GM23338 (cell line): ENCODE measurements at regions not wholly inside any gene's neighbourhood (a gene's known extent, or its start where the extent isn't known, plus 50 kb on each side); places are given as distances from the start of the nearest gene placed in this dataset.

ENCODE experiments used
- ATAC-seq: fragments of 200-7000 bp; cut with Tn5 transposase; 3 replicates; pipeline ENCODE4 v1.9.1; 2020
- DNase-seq: peaks from one replicate; pipeline ENCODE4 v3.0.0-alpha.2; 2015; ENCODE audit warnings: low spot score
- H2AFZ ChIP-seq: fragments of 200-600 bp; sonication (generic); 2 replicates; pipeline ENCODE4 v1.8.0; 2016; ENCODE audit warnings: antibody characterized with exemption, mild to moderate bottlenecking, moderate library complexity
- H3F3A ChIP-seq: fragments of 200-600 bp; sonication (generic); replicated peaks from 2 replicates; pipeline ENCODE4 v1.8.0; 2017; ENCODE audit warnings: antibody characterized with exemption, mixed run types, low read depth
- H3K27ac ChIP-seq: fragments of 200-600 bp; sonication (generic); 2 replicates; pipeline ENCODE4 v1.6.1; 2016; ENCODE audit warnings: low read depth
- H3K27me3 ChIP-seq: fragments of 200-600 bp; sonication (generic); 2 replicates; pipeline ENCODE4 v1.8.0; 2016; ENCODE audit warnings: mild to moderate bottlenecking, mixed run types, moderate library complexity; ENCODE audit not compliant: insufficient read depth
- H3K36me3 ChIP-seq: fragments of 200-600 bp; sonication (generic); 2 replicates; pipeline ENCODE4 v1.8.0; 2016; ENCODE audit warnings: mild to moderate bottlenecking; ENCODE audit not compliant: insufficient read depth
- H3K4me1 ChIP-seq: fragments of 200-600 bp; sonication (generic); 2 replicates; pipeline ENCODE4 v1.8.0; 2016; ENCODE audit warnings: mild to moderate bottlenecking, moderate library complexity; ENCODE audit not compliant: insufficient read depth
- H3K4me2 ChIP-seq: fragments of 200-600 bp; sonication (generic); 2 replicates; pipeline ENCODE4 v1.7.1; 2017; ENCODE audit warnings: mixed run types
- H3K4me3 ChIP-seq: fragments of 200-600 bp; sonication (generic); 2 replicates; pipeline ENCODE4 v1.6.1; 2016; ENCODE audit warnings: mixed run types
- H3K79me2 ChIP-seq: fragments of 200-600 bp; sonication (generic); replicated peaks from 2 replicates; pipeline ENCODE4 v1.8.0; 2017; ENCODE audit warnings: mild to moderate bottlenecking; ENCODE audit not compliant: insufficient read depth
- H3K9me2 ChIP-seq: fragments of 200-600 bp; sonication (generic); 2 replicates; pipeline ENCODE4 v1.8.0; 2017; ENCODE audit not compliant: insufficient read depth
- H4K20me1 ChIP-seq: fragments of 200-600 bp; sonication (generic); replicated peaks from 2 replicates; pipeline ENCODE4 v1.8.0; 2017; ENCODE audit warnings: mild to moderate bottlenecking; ENCODE audit not compliant: insufficient read depth
- H3K27ac Mint-ChIP-seq: 2 replicates; pipeline ENCODE4 v1.8.0; 2020; ENCODE audit warnings: inconsistent platforms, mild to moderate bottlenecking, moderate library complexity, mixed read lengths
- H3K27me3 Mint-ChIP-seq: 3 replicates; pipeline ENCODE4 v1.8.0; 2022; ENCODE audit warnings: low read depth, mild to moderate bottlenecking, moderate library complexity, mixed read lengths, inconsistent platforms; ENCODE audit not compliant: insufficient read depth, poor library complexity
- H3K36me3 Mint-ChIP-seq: 3 replicates; pipeline ENCODE4 v1.8.0; 2021; ENCODE audit warnings: low read depth, mild to moderate bottlenecking, inconsistent platforms, moderate library complexity, mixed read lengths
- H3K4me1 Mint-ChIP-seq: 3 replicates; pipeline ENCODE4 v1.8.0; 2020; ENCODE audit warnings: mild to moderate bottlenecking, inconsistent platforms, mixed read lengths
- H3K4me3 Mint-ChIP-seq: 3 replicates; pipeline ENCODE4 v1.8.0; 2021; ENCODE audit warnings: moderate library complexity, mild to moderate bottlenecking, inconsistent platforms, mixed read lengths
- H3K9me3 Mint-ChIP-seq: 3 replicates; pipeline ENCODE4 v1.8.0; 2020; ENCODE audit warnings: moderate library complexity, mild to moderate bottlenecking, inconsistent platforms, mixed read lengths
- CREB1 ChIP-seq: fragments of 250-450 bp; sonication (Bioruptor Pico); IDR thresholded peaks from 2 replicates; pipeline ENCODE4 v1.5.0; 2020; ENCODE audit warnings: low read depth, mild to moderate bottlenecking, moderate library complexity
- EZH2 ChIP-seq: fragments of 200-600 bp; sonication (generic); IDR thresholded peaks from one replicate; pipeline ENCODE4 v1.8.0; 2017; ENCODE audit warnings: antibody characterized with exemption, mild to moderate bottlenecking, low read depth; ENCODE audit not compliant: unreplicated experiment
- NANOG ChIP-seq: IDR thresholded peaks from 2 replicates; pipeline ENCODE4 v1.6.1; 2016; ENCODE audit warnings: antibody characterized with exemption, borderline replicate concordance
- POLR2AphosphoS5 ChIP-seq: IDR thresholded peaks from 2 replicates; pipeline ENCODE4 v1.6.1; 2016; ENCODE audit warnings: antibody characterized with exemption, low read depth
- TF ChIP-seq, protein P1 (sequence below): fragments of 250-450 bp; sonication (Bioruptor Pico); IDR thresholded peaks from 2 replicates; pipeline ENCODE4 v1.5.0; 2020; ENCODE audit warnings: mild to moderate bottlenecking, moderate library complexity
- TF ChIP-seq, protein P2 (sequence below): IDR thresholded peaks from 2 replicates; pipeline ENCODE4 v1.6.1; 2016; ENCODE audit warnings: antibody characterized with exemption
- TF ChIP-seq, protein P3 (sequence below), 2 experiments: fragments of 200-600 bp in 1 of 2; sonication (generic) in 1 of 2; conservative IDR thresholded peaks; 2 replicates each; pipeline versions ENCODE4 v1.5.1 to v1.6.1; 2016 to 2017; ENCODE audit warnings: antibody characterized with exemption in 2 of 2, low read depth in 2 of 2, mild to moderate bottlenecking in 2 of 2, moderate library complexity in 1 of 2

DNA sequence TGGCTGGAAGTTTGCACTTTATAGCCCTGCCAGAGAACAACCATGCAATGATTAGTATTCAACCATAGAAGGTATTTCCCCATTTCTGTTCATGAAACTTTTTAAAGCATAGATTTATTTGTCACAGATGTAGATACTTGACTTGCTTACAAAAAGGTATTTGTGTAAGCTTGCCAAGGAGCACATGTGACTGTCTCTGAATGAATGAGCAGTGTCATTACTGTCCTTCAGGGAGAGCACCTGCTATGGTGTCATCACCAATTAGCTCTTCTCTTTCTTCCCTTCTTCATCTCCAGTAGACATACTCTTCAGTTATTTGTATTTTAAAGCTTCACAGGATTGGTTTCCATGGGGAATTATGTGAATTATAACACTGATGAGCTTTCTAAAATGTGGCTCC is 1064.7 kb upstream of the GRIA3 start (continued):
- TF ChIP-seq, protein P1, sequence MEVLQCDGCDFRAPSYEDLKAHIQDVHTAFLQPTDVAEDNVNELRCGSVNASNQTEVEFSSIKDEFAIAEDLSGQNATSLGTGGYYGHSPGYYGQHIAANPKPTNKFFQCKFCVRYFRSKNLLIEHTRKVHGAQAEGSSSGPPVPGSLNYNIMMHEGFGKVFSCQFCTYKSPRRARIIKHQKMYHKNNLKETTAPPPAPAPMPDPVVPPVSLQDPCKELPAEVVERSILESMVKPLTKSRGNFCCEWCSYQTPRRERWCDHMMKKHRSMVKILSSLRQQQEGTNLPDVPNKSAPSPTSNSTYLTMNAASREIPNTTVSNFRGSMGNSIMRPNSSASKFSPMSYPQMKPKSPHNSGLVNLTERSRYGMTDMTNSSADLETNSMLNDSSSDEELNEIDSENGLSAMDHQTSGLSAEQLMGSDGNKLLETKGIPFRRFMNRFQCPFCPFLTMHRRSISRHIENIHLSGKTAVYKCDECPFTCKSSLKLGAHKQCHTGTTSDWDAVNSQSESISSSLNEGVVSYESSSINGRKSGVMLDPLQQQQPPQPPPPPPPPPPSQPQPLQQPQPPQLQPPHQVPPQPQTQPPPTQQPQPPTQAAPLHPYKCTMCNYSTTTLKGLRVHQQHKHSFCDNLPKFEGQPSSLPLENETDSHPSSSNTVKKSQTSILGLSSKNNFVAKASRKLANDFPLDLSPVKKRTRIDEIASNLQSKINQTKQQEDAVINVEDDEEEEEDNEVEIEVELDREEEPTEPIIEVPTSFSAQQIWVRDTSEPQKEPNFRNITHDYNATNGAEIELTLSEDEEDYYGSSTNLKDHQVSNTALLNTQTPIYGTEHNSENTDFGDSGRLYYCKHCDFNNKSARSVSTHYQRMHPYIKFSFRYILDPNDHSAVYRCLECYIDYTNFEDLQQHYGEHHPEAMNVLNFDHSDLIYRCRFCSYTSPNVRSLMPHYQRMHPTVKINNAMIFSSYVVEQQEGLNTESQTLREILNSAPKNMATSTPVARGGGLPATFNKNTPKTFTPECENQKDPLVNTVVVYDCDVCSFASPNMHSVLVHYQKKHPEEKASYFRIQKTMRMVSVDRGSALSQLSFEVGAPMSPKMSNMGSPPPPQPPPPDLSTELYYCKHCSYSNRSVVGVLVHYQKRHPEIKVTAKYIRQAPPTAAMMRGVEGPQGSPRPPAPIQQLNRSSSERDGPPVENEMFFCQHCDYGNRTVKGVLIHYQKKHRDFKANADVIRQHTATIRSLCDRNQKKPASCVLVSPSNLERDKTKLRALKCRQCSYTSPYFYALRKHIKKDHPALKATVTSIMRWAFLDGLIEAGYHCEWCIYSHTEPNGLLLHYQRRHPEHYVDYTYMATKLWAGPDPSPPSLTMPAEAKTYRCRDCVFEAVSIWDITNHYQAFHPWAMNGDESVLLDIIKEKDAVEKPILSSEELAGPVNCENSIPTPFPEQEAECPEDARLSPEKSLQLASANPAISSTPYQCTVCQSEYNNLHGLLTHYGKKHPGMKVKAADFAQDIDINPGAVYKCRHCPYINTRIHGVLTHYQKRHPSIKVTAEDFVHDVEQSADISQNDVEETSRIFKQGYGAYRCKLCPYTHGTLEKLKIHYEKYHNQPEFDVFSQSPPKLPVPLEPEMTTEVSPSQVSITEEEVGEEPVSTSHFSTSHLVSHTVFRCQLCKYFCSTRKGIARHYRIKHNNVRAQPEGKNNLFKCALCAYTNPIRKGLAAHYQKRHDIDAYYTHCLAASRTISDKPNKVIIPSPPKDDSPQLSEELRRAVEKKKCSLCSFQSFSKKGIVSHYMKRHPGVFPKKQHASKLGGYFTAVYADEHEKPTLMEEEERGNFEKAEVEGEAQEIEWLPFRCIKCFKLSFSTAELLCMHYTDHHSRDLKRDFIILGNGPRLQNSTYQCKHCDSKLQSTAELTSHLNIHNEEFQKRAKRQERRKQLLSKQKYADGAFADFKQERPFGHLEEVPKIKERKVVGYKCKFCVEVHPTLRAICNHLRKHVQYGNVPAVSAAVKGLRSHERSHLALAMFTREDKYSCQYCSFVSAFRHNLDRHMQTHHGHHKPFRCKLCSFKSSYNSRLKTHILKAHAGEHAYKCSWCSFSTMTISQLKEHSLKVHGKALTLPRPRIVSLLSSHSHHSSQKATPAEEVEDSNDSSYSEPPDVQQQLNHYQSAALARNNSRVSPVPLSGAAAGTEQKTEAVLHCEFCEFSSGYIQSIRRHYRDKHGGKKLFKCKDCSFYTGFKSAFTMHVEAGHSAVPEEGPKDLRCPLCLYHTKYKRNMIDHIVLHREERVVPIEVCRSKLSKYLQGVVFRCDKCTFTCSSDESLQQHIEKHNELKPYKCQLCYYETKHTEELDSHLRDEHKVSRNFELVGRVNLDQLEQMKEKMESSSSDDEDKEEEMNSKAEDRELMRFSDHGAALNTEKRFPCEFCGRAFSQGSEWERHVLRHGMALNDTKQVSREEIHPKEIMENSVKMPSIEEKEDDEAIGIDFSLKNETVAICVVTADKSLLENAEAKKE = no peak

DNA sequence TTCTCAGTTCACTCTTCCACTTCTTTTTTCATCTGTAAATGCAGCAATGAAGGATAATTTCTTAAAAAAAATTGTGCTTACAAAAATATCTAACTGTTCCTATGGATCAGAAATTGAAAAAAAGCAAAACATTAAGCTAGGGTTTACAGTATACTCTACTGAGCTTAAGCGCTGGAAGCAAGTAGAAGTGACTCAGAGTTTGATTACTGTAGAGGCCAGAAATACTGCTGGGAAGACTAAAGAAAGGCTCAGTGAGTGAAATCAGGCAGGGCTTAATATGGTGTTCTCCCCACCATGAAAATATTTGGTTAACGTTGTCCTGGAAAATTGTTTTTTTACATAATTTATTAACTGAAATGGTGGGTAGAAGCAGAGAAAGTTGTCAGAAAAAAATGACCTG is 1061.8 kb upstream of the GRIA3 start:
- Mint-ChIP-seq H3K27me3 (no peaks in the 10 kb centered on the region), H3K36me3 (no peaks in the 10 kb centered on the region), H3K9me3 (no peaks in the 10 kb centered on the region), H3K27ac (no peak overlapping the region), H3K4me1 (no peaks in the 10 kb centered on the region), H3K4me3 (no peak overlapping the region)
- no peak for ATAC-seq
- Histone ChIP-seq H3K4me2 (no peak overlapping the region), H3K9me2 (no peaks in the 10 kb centered on the region), H2AFZ (no peak overlapping the region), H3K27me3 (no peaks in the 10 kb centered on the region), H4K20me1 (no peaks in the 10 kb centered on the region), H3K4me1 (no peaks in the 10 kb centered on the region), H3K79me2 (no peaks in the 10 kb centered on the region), H3K36me3 (no peaks in the 10 kb centered on the region), H3K4me3 (no peak overlapping the region), H3F3A (no peaks in the 10 kb centered on the region), H3K27ac (no peak overlapping the region)
- DNase-seq = no peak
- no peak for TF ChIP-seq NANOG
- TF ChIP-seq POLR2AphosphoS5 = no peak
- TF ChIP-seq, protein P2, sequence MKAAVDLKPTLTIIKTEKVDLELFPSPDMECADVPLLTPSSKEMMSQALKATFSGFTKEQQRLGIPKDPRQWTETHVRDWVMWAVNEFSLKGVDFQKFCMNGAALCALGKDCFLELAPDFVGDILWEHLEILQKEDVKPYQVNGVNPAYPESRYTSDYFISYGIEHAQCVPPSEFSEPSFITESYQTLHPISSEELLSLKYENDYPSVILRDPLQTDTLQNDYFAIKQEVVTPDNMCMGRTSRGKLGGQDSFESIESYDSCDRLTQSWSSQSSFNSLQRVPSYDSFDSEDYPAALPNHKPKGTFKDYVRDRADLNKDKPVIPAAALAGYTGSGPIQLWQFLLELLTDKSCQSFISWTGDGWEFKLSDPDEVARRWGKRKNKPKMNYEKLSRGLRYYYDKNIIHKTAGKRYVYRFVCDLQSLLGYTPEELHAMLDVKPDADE = no peak
- no peak for TF ChIP-seq EZH2
- no peak for TF ChIP-seq CREB1 (CRISPR knock-in tag)
- TF ChIP-seq, protein P3, sequence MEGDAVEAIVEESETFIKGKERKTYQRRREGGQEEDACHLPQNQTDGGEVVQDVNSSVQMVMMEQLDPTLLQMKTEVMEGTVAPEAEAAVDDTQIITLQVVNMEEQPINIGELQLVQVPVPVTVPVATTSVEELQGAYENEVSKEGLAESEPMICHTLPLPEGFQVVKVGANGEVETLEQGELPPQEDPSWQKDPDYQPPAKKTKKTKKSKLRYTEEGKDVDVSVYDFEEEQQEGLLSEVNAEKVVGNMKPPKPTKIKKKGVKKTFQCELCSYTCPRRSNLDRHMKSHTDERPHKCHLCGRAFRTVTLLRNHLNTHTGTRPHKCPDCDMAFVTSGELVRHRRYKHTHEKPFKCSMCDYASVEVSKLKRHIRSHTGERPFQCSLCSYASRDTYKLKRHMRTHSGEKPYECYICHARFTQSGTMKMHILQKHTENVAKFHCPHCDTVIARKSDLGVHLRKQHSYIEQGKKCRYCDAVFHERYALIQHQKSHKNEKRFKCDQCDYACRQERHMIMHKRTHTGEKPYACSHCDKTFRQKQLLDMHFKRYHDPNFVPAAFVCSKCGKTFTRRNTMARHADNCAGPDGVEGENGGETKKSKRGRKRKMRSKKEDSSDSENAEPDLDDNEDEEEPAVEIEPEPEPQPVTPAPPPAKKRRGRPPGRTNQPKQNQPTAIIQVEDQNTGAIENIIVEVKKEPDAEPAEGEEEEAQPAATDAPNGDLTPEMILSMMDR (conservative IDR thresholded peaks at IDR 0.05; ENCODE audit: low read depth in 2 of 2) = no peak
- TF ChIP-seq, protein P1 = no peak
